ENCODE measurements at regions not wholly inside any gene's neighbourhood (a gene's known extent, or its start where the extent isn't known, plus 50 kb on each side); places are given as distances from the start of the nearest gene placed in this dataset.

GRCh38 chr16:63575041-63575440 is 1538.8 kb upstream of the CDH8 start:
- no peak for FAIRE-seq
- H3K27me3 ChIP-seq (ENCODE audit: control insufficient read depth, insufficient read depth, low read length): no peaks in the 10 kb centered on the region
- no peak overlapping the region for H3K4me3 ChIP-seq (ENCODE audit: low read depth, low read length)
- no peaks in the 10 kb centered on the region for H3K36me3 ChIP-seq (ENCODE audit: control insufficient read depth, insufficient read depth, low read length)
- no peak for DNase-seq (ENCODE audit: low read depth)
- TF ChIP-seq CTCF (IDR thresholded peaks at IDR 0.05; ENCODE audit: insufficient read depth, low read length, severe bottlenecking): no peak

DNA sequence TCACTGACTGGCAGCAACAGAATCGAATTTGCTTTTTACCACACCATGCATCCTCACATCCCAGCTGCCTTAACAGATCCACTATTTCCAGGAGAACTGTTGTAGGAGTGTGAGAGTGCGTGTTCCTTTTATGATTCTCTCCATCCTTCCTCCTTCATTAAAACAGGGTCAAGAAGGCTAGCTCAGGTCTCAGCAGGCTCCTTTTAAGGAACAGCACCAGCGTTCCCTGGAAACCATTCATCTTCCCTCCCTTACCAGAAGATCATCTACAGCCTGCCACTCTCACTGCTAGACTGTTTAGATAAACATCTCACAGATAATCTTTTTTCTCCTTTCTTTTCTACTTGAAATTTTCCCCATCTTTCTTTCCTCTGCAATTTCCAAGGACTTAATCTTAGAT is 1531.9 kb upstream of the CDH8 start:
- Histone ChIP-seq H3K36me3 (ENCODE audit: control insufficient read depth, insufficient read depth, low read length) (no peaks in the 10 kb centered on the region), H3K4me3 (ENCODE audit: low read depth, low read length) (no peak overlapping the region), H3K27me3 (ENCODE audit: control insufficient read depth, insufficient read depth, low read length) (no peaks in the 10 kb centered on the region)
- TF ChIP-seq CTCF (IDR thresholded peaks at IDR 0.05; ENCODE audit: insufficient read depth, low read length, severe bottlenecking): no peak
- no peak for DNase-seq (ENCODE audit: low read depth)
- FAIRE-seq: no peak

DNA sequence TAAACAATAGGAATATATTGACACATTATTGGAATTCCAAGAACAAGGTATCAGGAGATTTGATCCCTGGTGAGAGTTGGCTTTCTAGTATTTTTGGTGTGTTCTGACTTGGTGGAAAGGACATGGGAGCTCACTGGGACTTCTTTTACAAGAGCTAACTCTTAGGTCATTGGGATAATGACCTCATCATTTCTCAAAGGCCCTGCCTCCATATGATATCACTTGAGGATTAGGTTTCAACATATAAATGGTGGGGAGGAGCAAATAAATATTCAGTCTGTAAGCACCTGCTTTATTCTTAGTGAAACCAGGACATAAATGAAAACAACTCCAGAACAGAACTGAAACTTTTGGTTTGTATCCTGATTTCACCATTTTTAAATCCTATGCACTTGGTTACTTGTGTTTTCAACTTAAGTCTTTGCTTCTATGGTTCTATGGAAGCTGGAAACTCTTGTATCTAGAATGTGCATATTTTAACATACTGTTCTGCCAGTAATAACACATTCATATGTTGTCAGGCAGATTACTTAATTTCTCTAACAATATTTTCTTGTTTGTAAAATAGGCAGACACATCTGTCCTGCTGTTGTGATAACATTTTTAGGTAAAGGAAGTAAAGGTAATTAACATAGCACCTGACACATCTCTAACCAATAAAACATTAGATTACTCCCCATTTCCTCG is 1527.7 kb upstream of the CDH8 start:
- FAIRE-seq: no peak
- Histone ChIP-seq H3K36me3 (ENCODE audit: control insufficient read depth, insufficient read depth, low read length) (no peaks in the 10 kb centered on the region), H3K27me3 (ENCODE audit: control insufficient read depth, insufficient read depth, low read length) (no peaks in the 10 kb centered on the region), H3K4me3 (ENCODE audit: low read depth, low read length) (no peak overlapping the region)
- TF ChIP-seq CTCF (IDR thresholded peaks at IDR 0.05; ENCODE audit: insufficient read depth, low read length, severe bottlenecking): no peak
- DNase-seq (ENCODE audit: low read depth): no peak

GRCh38 chr16:63553980-63554379 is 1517.7 kb upstream of the CDH8 start:
- no peak for FAIRE-seq
- Histone ChIP-seq H3K36me3 (ENCODE audit: control insufficient read depth, insufficient read depth, low read length) (no peaks in the 10 kb centered on the region), H3K4me3 (ENCODE audit: low read depth, low read length) (no peak overlapping the region), H3K27me3 (ENCODE audit: control insufficient read depth, insufficient read depth, low read length) (no peaks in the 10 kb centered on the region)
- no peak for TF ChIP-seq CTCF (IDR thresholded peaks at IDR 0.05; ENCODE audit: insufficient read depth, low read length, severe bottlenecking)
- no peak for DNase-seq (ENCODE audit: low read depth)

GRCh38 chr16:63539276-63539675 is 1503.0 kb upstream of the CDH8 start:
- TF ChIP-seq CTCF (IDR thresholded peaks at IDR 0.05; ENCODE audit: insufficient read depth, low read length, severe bottlenecking): no peak
- Histone ChIP-seq H3K27me3 (ENCODE audit: control insufficient read depth, insufficient read depth, low read length) (no peaks in the 10 kb centered on the region), H3K4me3 (ENCODE audit: low read depth, low read length) (no peak overlapping the region), H3K36me3 (ENCODE audit: control insufficient read depth, insufficient read depth, low read length) (no peaks in the 10 kb centered on the region)
- DNase-seq (ENCODE audit: low read depth) (no peak), FAIRE-seq (no peak)

GRCh38 chr16:63530974-63531373 is 1494.7 kb upstream of the CDH8 start:
- H3K4me3 ChIP-seq (ENCODE audit: low read depth, low read length): no peak overlapping the region
- TF ChIP-seq CTCF (IDR thresholded peaks at IDR 0.05; ENCODE audit: insufficient read depth, low read length, severe bottlenecking): no peak
- FAIRE-seq (no peak), DNase-seq (ENCODE audit: low read depth) (no peak)
- no peaks in the 10 kb centered on the region for H3K27me3 ChIP-seq (ENCODE audit: control insufficient read depth, insufficient read depth, low read length)
- H3K36me3 ChIP-seq (ENCODE audit: control insufficient read depth, insufficient read depth, low read length): no peaks in the 10 kb centered on the region

Data from bronchial epithelial cell (primary cell).